GM20000 (cell line): ENCODE measurements at regions not wholly inside any gene's neighbourhood (a gene's known extent, or its start where the extent isn't known, plus 50 kb on each side); places are given as distances from the start of the nearest gene placed in this dataset.

ENCODE experiments used
- DNase-seq: peaks from one replicate; pipeline ENCODE4 v3.0.0; 2012; ENCODE audit warnings: low spot score
- CTCF ChIP-seq: IDR thresholded peaks from 2 replicates; pipeline ENCODE4 v1.5.1; 2012; ENCODE audit warnings: mild to moderate bottlenecking, control low read depth; ENCODE audit errors: extremely low read depth, missing control alignments

- TF ChIP-seq CTCF = no peak
- no peak for DNase-seq
Measured at GRCh38 chr9:99345942-99346341, 123.9 kb downstream of the SEC61B start.

GRCh38 chr9:99347568-99347967, 125.5 kb downstream of the SEC61B start:
- TF ChIP-seq CTCF = no peak
- DNase-seq = no peak

DNA sequence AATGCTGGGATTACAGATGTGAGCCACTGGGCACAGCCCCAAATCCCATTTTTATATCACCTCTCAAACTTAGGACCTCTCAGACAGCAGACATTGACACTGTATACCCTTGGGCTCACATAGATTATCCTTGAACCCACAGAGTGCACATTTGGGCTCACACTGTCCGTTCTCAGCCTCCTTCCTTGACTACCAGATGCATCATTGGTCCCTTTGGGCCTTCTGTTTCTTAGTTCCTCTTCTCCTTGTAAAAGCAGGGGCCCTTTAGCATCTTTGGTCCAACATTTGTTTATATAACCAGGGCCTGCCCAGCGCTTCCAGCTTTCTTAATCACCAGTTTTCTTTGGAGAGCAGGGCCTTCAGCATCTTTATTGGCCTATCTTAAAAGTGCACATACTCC, 126.2 kb downstream of the SEC61B start:
- TF ChIP-seq CTCF = no peak
- no peak for DNase-seq

DNA sequence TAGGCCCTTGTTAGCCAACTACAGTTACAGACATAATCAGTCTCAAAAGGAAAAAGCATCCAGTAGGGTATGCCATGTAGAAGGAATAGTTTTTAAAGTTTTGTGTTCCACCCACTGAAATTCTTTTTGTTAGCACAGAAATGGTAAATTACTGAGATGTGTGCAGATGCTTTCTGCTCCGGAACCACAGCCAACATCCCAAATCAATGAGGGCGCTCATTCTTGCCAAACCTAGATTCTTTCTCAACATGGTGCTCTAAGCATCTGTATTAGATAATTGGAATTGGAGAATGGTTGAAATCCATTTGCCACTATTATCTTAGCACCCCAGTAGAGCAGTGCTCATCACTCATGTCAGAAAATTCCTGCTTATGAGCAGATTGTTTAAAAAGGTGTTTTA, 127.8 kb downstream of the SEC61B start:
- DNase-seq = no peak

DNA sequence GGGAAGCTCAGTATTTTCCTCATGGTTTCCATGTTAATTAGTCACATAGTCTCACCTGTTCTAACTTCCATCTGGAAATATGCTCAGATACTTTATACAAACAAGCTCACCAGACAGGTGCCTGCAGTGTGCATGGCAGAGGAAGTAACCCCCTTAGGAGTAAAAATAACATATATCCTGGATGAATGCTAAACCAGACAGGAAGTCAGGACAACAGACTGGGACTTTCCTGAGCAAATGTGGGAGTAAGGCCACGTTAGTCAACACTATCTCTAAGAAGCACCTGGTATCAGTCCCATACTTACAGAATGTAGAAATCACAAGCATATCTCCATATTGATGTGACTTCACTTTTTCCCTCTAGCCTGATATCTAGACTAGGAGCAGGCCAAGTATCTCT, 128.4 kb downstream of the SEC61B start:
- TF ChIP-seq CTCF = no peak
- no peak for DNase-seq

More for the DNA sequence above, 127.8 kb downstream of the SEC61B start:
- TF ChIP-seq CTCF = no peak

GRCh38 chr9:99351647-99352046, 129.6 kb downstream of the SEC61B start:
- DNase-seq = no peak
- TF ChIP-seq CTCF = no peak

GRCh38 chr9:99352826-99353225, 130.7 kb downstream of the SEC61B start:
- no peak for DNase-seq
- TF ChIP-seq CTCF = no peak
